DOHH2 (cell line): ENCODE measurements at regions not wholly inside any gene's neighbourhood (a gene's known extent, or its start where the extent isn't known, plus 50 kb on each side); places are given as distances from the start of the nearest gene placed in this dataset.

ENCODE experiments used
- EZH2phosphoT487 ChIP-seq: fragments of 200-600 bp; sonication (generic); IDR thresholded peaks from 2 replicates; pipeline ENCODE4 v1.6.1; 2017; ENCODE audit warnings: borderline replicate concordance, mild to moderate bottlenecking, antibody characterized with exemption, low read length, moderate library complexity, mixed read lengths
- TF ChIP-seq, protein P1 (sequence below): fragments of 200-600 bp; sonication (generic); IDR thresholded peaks from one replicate; pipeline ENCODE4 v1.5.1; 2014; ENCODE audit warnings: antibody characterized with exemption, mild to moderate bottlenecking, low read depth, low read length; ENCODE audit not compliant: poor library complexity, severe bottlenecking

DNA sequence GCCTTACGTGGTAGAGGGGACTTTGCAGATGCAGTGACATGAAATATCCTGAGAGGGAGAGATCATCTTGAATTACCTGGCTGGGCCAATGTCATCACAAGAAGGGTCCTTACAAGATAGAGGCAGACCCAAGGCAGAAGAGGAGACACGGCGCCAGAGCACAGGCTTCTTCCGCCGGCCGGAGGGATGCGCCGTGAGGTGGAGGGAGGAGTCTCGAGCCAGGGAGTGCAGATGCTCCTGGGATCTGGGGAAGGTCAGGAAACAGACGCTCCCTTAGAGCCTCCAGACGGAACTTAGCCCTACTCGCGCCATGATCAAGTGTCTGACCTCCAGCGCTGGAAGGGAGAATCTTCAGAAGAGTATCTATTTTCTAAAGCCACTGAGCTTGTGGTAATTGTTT is 304.8 kb downstream of the GLRX3 start:
- no peak for TF ChIP-seq EZH2phosphoT487
- TF ChIP-seq, protein P1, sequence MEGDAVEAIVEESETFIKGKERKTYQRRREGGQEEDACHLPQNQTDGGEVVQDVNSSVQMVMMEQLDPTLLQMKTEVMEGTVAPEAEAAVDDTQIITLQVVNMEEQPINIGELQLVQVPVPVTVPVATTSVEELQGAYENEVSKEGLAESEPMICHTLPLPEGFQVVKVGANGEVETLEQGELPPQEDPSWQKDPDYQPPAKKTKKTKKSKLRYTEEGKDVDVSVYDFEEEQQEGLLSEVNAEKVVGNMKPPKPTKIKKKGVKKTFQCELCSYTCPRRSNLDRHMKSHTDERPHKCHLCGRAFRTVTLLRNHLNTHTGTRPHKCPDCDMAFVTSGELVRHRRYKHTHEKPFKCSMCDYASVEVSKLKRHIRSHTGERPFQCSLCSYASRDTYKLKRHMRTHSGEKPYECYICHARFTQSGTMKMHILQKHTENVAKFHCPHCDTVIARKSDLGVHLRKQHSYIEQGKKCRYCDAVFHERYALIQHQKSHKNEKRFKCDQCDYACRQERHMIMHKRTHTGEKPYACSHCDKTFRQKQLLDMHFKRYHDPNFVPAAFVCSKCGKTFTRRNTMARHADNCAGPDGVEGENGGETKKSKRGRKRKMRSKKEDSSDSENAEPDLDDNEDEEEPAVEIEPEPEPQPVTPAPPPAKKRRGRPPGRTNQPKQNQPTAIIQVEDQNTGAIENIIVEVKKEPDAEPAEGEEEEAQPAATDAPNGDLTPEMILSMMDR, result no peak
